PFSK-1 (cell line): ENCODE measurements at regions not wholly inside any gene's neighbourhood (a gene's known extent, or its start where the extent isn't known, plus 50 kb on each side); places are given as distances from the start of the nearest gene placed in this dataset.

Source experiments
- FOXP2 ChIP-seq: optimal IDR thresholded peaks from 2 replicates; pipeline ENCODE3; 2011; ENCODE audit warnings: borderline replicate concordance, control low read depth, inconsistent platforms; ENCODE audit not compliant: insufficient read depth; ENCODE audit errors: extremely low read length, extremely low read depth
- POLR2AphosphoS5 ChIP-seq: IDR thresholded peaks from 2 replicates; pipeline ENCODE4 v1.6.1; 2012; ENCODE audit warnings: low read depth, mild to moderate bottlenecking, control low read depth, low read length, moderate library complexity
- REST ChIP-seq, 2 experiments: IDR thresholded peaks; 2 replicates each; pipeline versions ENCODE4 v1.6.1 to v1.8.0; 2011 to 2012; ENCODE audit warnings: low read depth in 2 of 2, low read length in 2 of 2, control low read depth in 1 of 2, inconsistent platforms in 1 of 2, mild to moderate bottlenecking in 1 of 2, moderate library complexity in 1 of 2; ENCODE audit not compliant: insufficient read depth in 1 of 2
- SIN3A ChIP-seq: IDR thresholded peaks from 2 replicates; pipeline ENCODE4 v1.6.1; 2012; ENCODE audit warnings: mild to moderate bottlenecking, low read length, moderate library complexity, borderline replicate concordance; ENCODE audit not compliant: insufficient read depth
- TAF1 ChIP-seq: IDR thresholded peaks from 2 replicates; pipeline ENCODE4 v1.6.1; 2012; ENCODE audit warnings: low read length, control low read depth, borderline replicate concordance; ENCODE audit not compliant: insufficient read depth

GRCh38 chr2:58794103-58794502, 553.0 kb upstream of the FANCL start:
- no peak for TF ChIP-seq POLR2AphosphoS5
- no peak for TF ChIP-seq SIN3A

- TF ChIP-seq FOXP2 = no peak
- no peak for TF ChIP-seq TAF1
- no peak for TF ChIP-seq POLR2AphosphoS5
- no peak for TF ChIP-seq REST (IDR thresholded peaks at IDR 0.05; ENCODE audit: insufficient read depth in 1 of 2, low read depth in 2 of 2, low read length in 2 of 2)
- TF ChIP-seq SIN3A = no peak
Measured at GRCh38 chr2:58788402-58788801, 547.3 kb upstream of the FANCL start.

GRCh38 chr2:58770846-58771245, 529.7 kb upstream of the FANCL start:
- no peak for TF ChIP-seq REST (IDR thresholded peaks at IDR 0.05; ENCODE audit: insufficient read depth in 1 of 2, low read depth in 2 of 2, low read length in 2 of 2)
- no peak for TF ChIP-seq SIN3A
- no peak for TF ChIP-seq FOXP2
- no peak for TF ChIP-seq TAF1
- TF ChIP-seq POLR2AphosphoS5 = no peak

GRCh38 chr2:58769864-58770234, 528.7 kb upstream of the FANCL start:
- TF ChIP-seq SIN3A (no peak), TAF1 (no peak), POLR2AphosphoS5 (no peak), REST (IDR thresholded peaks at IDR 0.05; ENCODE audit: insufficient read depth in 1 of 2, low read depth in 2 of 2, low read length in 2 of 2) (no peak), FOXP2 (no peak)

GRCh38 chr2:58769111-58769863, 528.2 kb upstream of the FANCL start:
- TF ChIP-seq TAF1 (no peak), POLR2AphosphoS5 (no peak), SIN3A (no peak), REST (IDR thresholded peaks at IDR 0.05; ENCODE audit: insufficient read depth in 1 of 2, low read depth in 2 of 2, low read length in 2 of 2) (no peak), FOXP2 (no peak)
